Lung (tissue), 11 donors: ENCODE measurements at regions not wholly inside any gene's neighbourhood (a gene's known extent, or its start where the extent isn't known, plus 50 kb on each side); places are given as distances from the start of the nearest gene placed in this dataset.

Experiments used
- ATAC-seq: fragments of 200-7000 bp; cut with Tn5 transposase; one replicate; pipeline ENCODE4 v1.9.1; 2020; ENCODE audit warnings: moderate number of reproducible peaks; ENCODE audit not compliant: insufficient read depth, low FRiP score
- DNase-seq, 3 donors: peaks; one replicate each; pipeline ENCODE4 v3.0.0-alpha.2; 2013 to 2017
- H3K27ac ChIP-seq, 2 donors: one replicate each; pipeline ENCODE4 v1.5.1; 2013; ENCODE audit warnings: mild to moderate bottlenecking in 2 of 2, moderate library complexity in 2 of 2, control low read depth in 1 of 2, inconsistent platforms in 1 of 2, low read depth in 1 of 2, low read length in 1 of 2
- H3K27me3 ChIP-seq, 3 donors: one replicate each; pipeline ENCODE4 v1.5.1; 2013; ENCODE audit warnings: low read length in 2 of 3; ENCODE audit not compliant: control insufficient read depth in 3 of 3, insufficient read depth in 3 of 3
- H3K36me3 ChIP-seq, 4 donors: one replicate each; pipeline ENCODE4 v1.5.1; 2013; ENCODE audit warnings: low read length in 4 of 4, mild to moderate bottlenecking in 1 of 4, moderate library complexity in 1 of 4; ENCODE audit not compliant: control insufficient read depth in 4 of 4, insufficient read depth in 4 of 4
- H3K4me1 ChIP-seq, 5 donors: one replicate each; pipeline ENCODE4 v1.5.1; 2013; ENCODE audit warnings: low read length in 5 of 5, mild to moderate bottlenecking in 2 of 5, moderate library complexity in 1 of 5; ENCODE audit not compliant: control insufficient read depth in 5 of 5, insufficient read depth in 5 of 5
- H3K4me3 ChIP-seq: one replicate; pipeline ENCODE4 v1.5.1; 2013; ENCODE audit warnings: mild to moderate bottlenecking, control low read depth, moderate library complexity
- H3K9ac ChIP-seq, 2 donors: one replicate each; pipeline ENCODE4 v1.5.1; 2013; ENCODE audit warnings: low read length in 2 of 2, control low read depth in 1 of 2; ENCODE audit not compliant: insufficient read depth in 1 of 2
- H3K9me3 ChIP-seq, 4 donors: one replicate each; pipeline ENCODE4 v1.5.1; 2013; ENCODE audit warnings: low read length in 3 of 4, mild to moderate bottlenecking in 1 of 4, moderate library complexity in 1 of 4; ENCODE audit not compliant: control insufficient read depth in 4 of 4, insufficient read depth in 3 of 4
- CTCF ChIP-seq: IDR thresholded peaks from 2 replicates; pipeline ENCODE4 v1.5.1; 2012; ENCODE audit warnings: mild to moderate bottlenecking; ENCODE audit errors: control extremely low read depth, extremely low read depth
- WGBS, 2 donors: extraction: QIAGEN DNeasy Blood & Tissue Kit; methylation state at CpG; one replicate each; pipeline ENCODE4 v1.1.7; 2013; 5-methylcytosine and 5-hydroxymethylcytosine counted together
- donor health status: control.
- donor health status: control.
- donor health status: Bipolar disorder and iron deficiency.
- donor health status: healthy.
- donor health status: DM: yes; HTN: yes; CAD: no.

- H3K36me3 ChIP-seq: no peaks in the 10 kb centered on the region
- DNase-seq: no peak
- ATAC-seq: no peak
- H3K9me3 ChIP-seq: peaks cover 0 to 2% (median 0%) of the 10 kb centered on the region in 4 donors
- no peaks in the 10 kb centered on the region for H3K4me1 ChIP-seq
- no peak overlapping the region for H3K9ac ChIP-seq
- no peaks in the 10 kb centered on the region for H3K27me3 ChIP-seq
- H3K27ac ChIP-seq: no peak overlapping the region
- no peak for TF ChIP-seq CTCF
- no peak overlapping the region for H3K4me3 ChIP-seq
- 72 to 84% methylated on average over 4 of the region's 4 CpGs for WGBS, 2 donors
Measured at GRCh38 chr17:71791311-71791710, 329.5 kb upstream of the SOX9 start.

DNA sequence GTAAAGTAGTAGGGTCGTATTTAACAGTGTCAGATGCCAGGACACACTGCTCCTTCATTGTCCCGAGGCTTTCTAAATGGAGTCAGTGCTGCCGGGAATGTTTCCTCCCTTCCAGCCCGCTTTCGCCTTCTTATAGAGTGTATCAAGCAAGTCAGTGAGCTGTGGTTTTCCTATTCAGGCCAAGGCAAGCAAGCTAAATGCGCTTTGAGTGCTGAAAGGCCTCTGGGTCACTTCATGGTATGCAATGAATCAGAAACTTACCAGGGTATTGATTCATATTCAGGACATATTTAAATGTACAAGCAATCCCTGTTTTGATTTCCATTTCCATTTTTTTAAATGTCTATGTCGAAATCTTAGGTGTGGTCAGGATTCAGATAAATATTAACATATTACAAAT is 327.9 kb upstream of the SOX9 start:
- Histone ChIP-seq H3K27ac (no peak overlapping the region), H3K9me3 (no peaks in the 10 kb centered on the region), H3K4me3 (no peak overlapping the region), H3K4me1 (no peaks in the 10 kb centered on the region), H3K9ac (no peak overlapping the region), H3K27me3 (no peaks in the 10 kb centered on the region), H3K36me3 (no peaks in the 10 kb centered on the region)
- TF ChIP-seq CTCF: no peak
- no peak for DNase-seq
- ATAC-seq: no peak
- 63 to 79% methylated on average over 7 of the region's 7 CpGs for WGBS, 2 donors

GRCh38 chr17:71793518-71793917 is 327.3 kb upstream of the SOX9 start:
- Histone ChIP-seq H3K36me3 (no peaks in the 10 kb centered on the region), H3K9me3 (no peaks in the 10 kb centered on the region), H3K27ac (no peak overlapping the region), H3K4me3 (no peak overlapping the region), H3K4me1 (no peaks in the 10 kb centered on the region), H3K27me3 (no peaks in the 10 kb centered on the region), H3K9ac (no peak overlapping the region)
- WGBS, 2 donors: 80 to 89% methylated on average over 2 of the region's 2 CpGs
- ATAC-seq (no peak), DNase-seq (no peak)
- TF ChIP-seq CTCF: no peak

GRCh38 chr17:71798701-71799100 is 322.1 kb upstream of the SOX9 start:
- no peak for TF ChIP-seq CTCF
- Histone ChIP-seq H3K36me3 (no peaks in the 10 kb centered on the region), H3K9ac (no peak overlapping the region), H3K27ac (no peak overlapping the region), H3K4me1 (peaks cover 0 to 4% (median 0%) of the 10 kb centered on the region in 5 donors), H3K9me3 (no peaks in the 10 kb centered on the region), H3K4me3 (no peak overlapping the region), H3K27me3 (no peaks in the 10 kb centered on the region)
- DNase-seq (no peak), ATAC-seq (no peak)
- 80 to 84% methylated on average over 2 of the region's 2 CpGs for WGBS, 2 donors
